IgD-negative memory B cell (primary cell): ENCODE measurements at regions not wholly inside any gene's neighbourhood (a gene's known extent, or its start where the extent isn't known, plus 50 kb on each side); places are given as distances from the start of the nearest gene placed in this dataset.

Source experiments
- H3K27ac Mint-ChIP-seq, 3 donors: one replicate each; pipeline ENCODE4 v1.8.0; 2020 to 2022; ENCODE audit warnings: mild to moderate bottlenecking in 3 of 3, mixed read lengths in 3 of 3, moderate library complexity in 1 of 3
- H3K27me3 Mint-ChIP-seq: one replicate; pipeline ENCODE4 v1.8.0; 2021; ENCODE audit warnings: mixed read lengths
- H3K36me3 Mint-ChIP-seq: one replicate; pipeline ENCODE4 v1.8.0; 2020; ENCODE audit warnings: mild to moderate bottlenecking, mixed read lengths
- H3K4me1 Mint-ChIP-seq, 3 donors: one replicate each; pipeline ENCODE4 v1.8.0; 2020 to 2022; ENCODE audit warnings: mixed read lengths in 3 of 3, mild to moderate bottlenecking in 1 of 3
- H3K4me3 Mint-ChIP-seq, 4 donors: one replicate each; pipeline ENCODE4 v1.8.0; 2020 to 2022; ENCODE audit warnings: mild to moderate bottlenecking in 4 of 4, mixed read lengths in 4 of 4, moderate library complexity in 3 of 4
- H3K9me3 Mint-ChIP-seq, 3 donors: one replicate each; pipeline ENCODE4 v1.8.0; 2020 to 2021; ENCODE audit warnings: mixed read lengths in 3 of 3, mild to moderate bottlenecking in 1 of 3

DNA sequence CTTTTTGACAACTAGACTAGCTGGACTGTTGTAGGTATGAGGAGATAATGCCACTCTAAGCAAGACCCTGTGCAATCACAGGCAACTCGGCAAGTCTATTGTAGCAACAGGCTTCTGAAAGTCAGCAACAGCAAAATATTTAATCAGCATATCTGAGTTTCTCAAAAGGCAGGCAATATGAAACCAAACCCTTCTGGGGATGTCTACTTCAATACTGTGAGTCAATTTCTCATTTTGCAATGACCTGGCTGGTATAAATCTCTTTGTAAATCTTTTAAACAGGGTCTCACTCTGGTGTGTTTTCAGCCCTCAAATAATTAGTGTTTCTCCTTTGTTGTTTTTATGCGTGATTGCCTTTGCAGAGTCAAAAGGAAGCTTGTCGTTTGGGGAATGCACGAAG, 1044.5 kb downstream of the NTRK3 start:
- Mint-ChIP-seq H3K36me3 (no peaks in the 10 kb centered on the region), H3K9me3 (peaks cover 0 to 10% (median 0%) of the 10 kb centered on the region in 3 donors), H3K4me3 (no peak overlapping the region), H3K27me3 (no peaks in the 10 kb centered on the region), H3K27ac (no peak overlapping the region), H3K4me1 (no peaks in the 10 kb centered on the region)

- Mint-ChIP-seq H3K36me3 (no peaks in the 10 kb centered on the region), H3K4me3 (no peak overlapping the region), H3K9me3 (peaks cover 0 to 6% (median 0%) of the 10 kb centered on the region in 3 donors), H3K27me3 (no peaks in the 10 kb centered on the region), H3K27ac (no peak overlapping the region), H3K4me1 (no peaks in the 10 kb centered on the region)
Measured at GRCh38 chr15:87211547-87211946, 1045.0 kb downstream of the NTRK3 start.

DNA sequence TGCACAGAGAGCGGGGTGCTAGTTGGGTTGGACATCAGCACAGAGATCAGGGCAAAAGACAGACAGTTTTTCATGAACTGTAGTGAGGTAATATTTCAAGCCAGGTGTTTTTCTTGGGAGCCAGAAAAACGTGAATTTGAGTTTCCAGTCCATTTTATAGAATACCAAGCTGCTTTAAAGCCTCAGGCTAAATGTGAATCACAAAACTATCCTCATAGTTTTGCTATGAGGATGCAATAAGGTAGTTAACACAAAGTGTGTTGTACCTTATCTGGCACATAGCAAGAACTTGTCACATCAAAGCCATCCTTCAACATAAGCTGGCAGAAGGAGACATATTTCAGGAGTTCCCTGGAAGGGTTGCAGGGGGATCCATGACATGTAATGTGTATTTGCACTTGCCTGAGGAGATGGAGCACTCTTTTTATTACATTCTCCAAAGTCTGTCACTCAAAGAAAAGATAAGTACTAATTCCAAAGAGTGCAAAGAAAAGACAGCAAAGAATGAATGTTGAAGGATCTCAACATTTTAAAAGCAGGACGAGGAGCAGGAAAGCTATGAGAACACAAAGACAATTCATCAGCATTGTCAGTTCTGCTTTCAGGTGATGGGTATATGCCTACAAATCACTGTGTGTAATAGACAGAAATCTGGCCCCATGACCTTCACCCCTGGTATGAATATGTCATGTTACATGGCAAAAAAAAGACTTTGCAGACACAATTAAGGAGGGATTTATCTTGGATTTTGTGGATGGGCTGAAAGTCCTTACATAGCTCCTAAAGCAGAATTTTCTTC, 1046.4 kb downstream of the NTRK3 start:
- Mint-ChIP-seq H3K4me3 (no peak overlapping the region), H3K9me3 (peaks cover 0 to 6% (median 0%) of the 10 kb centered on the region in 3 donors), H3K27ac (peak overlapping the region in 1 of 3 donors; percentile 74)

GRCh38 chr15:87207990-87208580, 1048.5 kb downstream of the NTRK3 start:
- H3K27me3 Mint-ChIP-seq, result no peaks in the 10 kb centered on the region
- H3K9me3 Mint-ChIP-seq, result peaks cover 0 to under 1% (median 0%) of the 10 kb centered on the region in 3 donors
- H3K4me1 Mint-ChIP-seq, result no peaks in the 10 kb centered on the region
- no peak overlapping the region for H3K4me3 Mint-ChIP-seq
- no peak overlapping the region for H3K27ac Mint-ChIP-seq
- no peaks in the 10 kb centered on the region for H3K36me3 Mint-ChIP-seq

More for the DNA sequence above, 1046.4 kb downstream of the NTRK3 start:
- Mint-ChIP-seq H3K4me1 (no peaks in the 10 kb centered on the region), H3K36me3 (no peaks in the 10 kb centered on the region), H3K27me3 (no peaks in the 10 kb centered on the region)

DNA sequence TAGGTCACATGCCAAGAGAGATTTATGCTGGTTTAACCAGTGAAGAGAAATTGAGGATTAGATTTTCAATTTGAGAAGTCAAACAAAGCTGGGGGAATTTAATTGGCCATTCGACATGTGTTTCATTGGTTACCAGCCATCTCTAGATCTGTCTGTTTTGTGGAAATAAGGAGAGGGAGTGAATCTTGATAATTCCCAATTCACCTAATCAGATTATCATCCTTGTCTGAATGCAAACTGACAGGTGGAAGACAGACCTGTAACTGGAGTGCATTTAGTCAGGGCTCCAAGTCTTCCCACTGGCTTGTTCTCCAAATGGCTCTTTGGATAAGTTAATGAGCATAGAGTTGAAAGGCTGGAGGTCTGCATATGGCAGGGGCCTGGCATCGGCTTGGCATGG, 1049.3 kb downstream of the NTRK3 start:
- Mint-ChIP-seq H3K4me1 (no peaks in the 10 kb centered on the region), H3K9me3 (no peaks in the 10 kb centered on the region), H3K27me3 (no peaks in the 10 kb centered on the region)

GRCh38 chr15:87201986-87202385, 1054.6 kb downstream of the NTRK3 start:
- H3K4me3 Mint-ChIP-seq, result no peak overlapping the region
- no peaks in the 10 kb centered on the region for H3K27me3 Mint-ChIP-seq
- no peak overlapping the region for H3K27ac Mint-ChIP-seq
- H3K9me3 Mint-ChIP-seq, result peaks cover 0 to 7% (median 4%) of the 10 kb centered on the region in 3 donors
- no peaks in the 10 kb centered on the region for H3K4me1 Mint-ChIP-seq
- H3K36me3 Mint-ChIP-seq, result no peaks in the 10 kb centered on the region

More for the DNA sequence above, 1049.3 kb downstream of the NTRK3 start:
- Mint-ChIP-seq H3K27ac (no peak overlapping the region), H3K4me3 (no peak overlapping the region), H3K36me3 (no peaks in the 10 kb centered on the region)

- H3K27me3 Mint-ChIP-seq, result no peaks in the 10 kb centered on the region
- no peak overlapping the region for H3K4me3 Mint-ChIP-seq
- H3K9me3 Mint-ChIP-seq, result peaks cover 0 to 7% (median 4%) of the 10 kb centered on the region in 3 donors
- H3K27ac Mint-ChIP-seq, result no peak overlapping the region
- H3K36me3 Mint-ChIP-seq, result no peaks in the 10 kb centered on the region
- no peaks in the 10 kb centered on the region for H3K4me1 Mint-ChIP-seq
Measured at GRCh38 chr15:87200149-87200548, 1056.4 kb downstream of the NTRK3 start.

DNA sequence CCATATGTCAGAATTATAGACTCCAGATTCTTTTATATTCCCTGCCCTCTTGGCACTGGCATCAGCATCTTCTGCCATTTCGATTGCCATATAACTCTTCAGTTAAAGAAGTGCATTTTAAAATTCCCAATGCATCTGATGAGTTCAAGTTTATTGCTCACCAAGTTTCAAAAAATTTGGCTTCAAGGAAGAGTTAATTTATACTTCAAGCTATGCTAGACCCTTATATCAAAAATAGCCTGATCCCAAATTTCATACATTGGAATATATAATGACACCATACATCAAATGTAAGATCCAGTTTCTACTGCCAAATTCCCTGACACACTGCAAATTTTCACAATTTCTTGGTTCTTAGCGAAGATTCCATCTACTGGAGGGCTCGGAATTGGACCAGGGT, 1058.6 kb downstream of the NTRK3 start:
- H3K9me3 Mint-ChIP-seq, result peaks cover 2 to 7% (median 7%) of the 10 kb centered on the region in 3 donors
- no peak overlapping the region for H3K4me3 Mint-ChIP-seq
- no peak overlapping the region for H3K27ac Mint-ChIP-seq
- no peaks in the 10 kb centered on the region for H3K36me3 Mint-ChIP-seq
- H3K27me3 Mint-ChIP-seq, result no peaks in the 10 kb centered on the region
- no peaks in the 10 kb centered on the region for H3K4me1 Mint-ChIP-seq

GRCh38 chr15:87196498-87196897, 1060.0 kb downstream of the NTRK3 start:
- no peaks in the 10 kb centered on the region for H3K36me3 Mint-ChIP-seq
- H3K4me3 Mint-ChIP-seq, result no peak overlapping the region
- no peak overlapping the region for H3K27ac Mint-ChIP-seq
- H3K4me1 Mint-ChIP-seq, result no peaks in the 10 kb centered on the region
- H3K9me3 Mint-ChIP-seq, result peaks cover 2 to 9% (median 7%) of the 10 kb centered on the region in 3 donors
- no peaks in the 10 kb centered on the region for H3K27me3 Mint-ChIP-seq

DNA sequence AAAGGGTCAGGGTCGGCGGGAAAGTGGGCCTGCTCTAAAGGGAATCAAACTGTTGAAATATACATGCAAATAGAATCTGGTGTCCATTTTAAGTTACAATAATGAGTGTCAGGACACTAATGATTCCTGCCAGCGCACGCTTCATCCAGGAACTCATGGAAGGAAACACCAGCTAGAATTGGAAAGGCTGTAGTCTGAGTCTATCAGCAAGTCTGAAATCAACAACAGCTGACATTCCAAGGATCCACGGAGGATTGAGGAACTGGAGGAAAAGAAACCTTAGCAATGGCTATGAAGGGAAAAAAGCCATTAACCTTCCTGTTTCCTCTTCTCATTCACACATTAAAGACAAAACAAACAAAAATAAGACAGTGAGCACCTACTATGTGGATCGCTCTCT, 1063.1 kb downstream of the NTRK3 start:
- Mint-ChIP-seq H3K9me3 (peaks cover 2 to 14% (median 3%) of the 10 kb centered on the region in 3 donors), H3K4me1 (peaks cover 0 to 4% (median 0%) of the 10 kb centered on the region in 3 donors), H3K36me3 (no peaks in the 10 kb centered on the region), H3K4me3 (no peak overlapping the region), H3K27me3 (no peaks in the 10 kb centered on the region), H3K27ac (no peak overlapping the region)

DNA sequence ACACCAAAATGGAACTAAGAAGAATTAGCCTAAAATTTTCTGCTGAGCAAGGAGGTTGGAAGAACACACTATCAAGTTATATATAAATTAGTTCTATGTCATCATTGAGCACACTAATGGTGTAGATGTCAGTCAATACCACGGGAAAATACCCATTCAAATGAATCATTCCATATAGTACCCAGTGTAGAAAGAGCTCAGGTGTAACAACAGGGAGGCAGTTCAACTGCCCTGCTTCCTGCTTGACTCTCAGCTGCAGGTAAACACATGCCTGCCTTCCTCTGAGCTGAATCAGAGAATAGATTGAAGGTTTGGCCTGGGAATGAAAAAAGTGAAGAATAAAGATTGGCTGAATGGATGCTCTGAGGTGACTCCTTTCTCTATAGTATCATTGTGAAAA, 1088.0 kb downstream of the AGBL1 start:
- Mint-ChIP-seq H3K4me3 (no peak overlapping the region), H3K36me3 (no peaks in the 10 kb centered on the region), H3K27me3 (no peaks in the 10 kb centered on the region), H3K27ac (no peak overlapping the region), H3K9me3 (peaks cover 0 to 6% (median 3%) of the 10 kb centered on the region in 3 donors), H3K4me1 (no peaks in the 10 kb centered on the region)

- H3K27ac Mint-ChIP-seq, result no peak overlapping the region
- no peak overlapping the region for H3K4me3 Mint-ChIP-seq
- H3K27me3 Mint-ChIP-seq, result no peaks in the 10 kb centered on the region
- H3K4me1 Mint-ChIP-seq, result no peaks in the 10 kb centered on the region
- no peaks in the 10 kb centered on the region for H3K36me3 Mint-ChIP-seq
- peaks cover 0 to 5% (median 3%) of the 10 kb centered on the region in 3 donors for H3K9me3 Mint-ChIP-seq
Measured at GRCh38 chr15:87167055-87167454, 1087.4 kb downstream of the AGBL1 start.

- H3K4me1 Mint-ChIP-seq, result no peaks in the 10 kb centered on the region
- H3K36me3 Mint-ChIP-seq, result no peaks in the 10 kb centered on the region
- H3K4me3 Mint-ChIP-seq, result no peak overlapping the region
- H3K27me3 Mint-ChIP-seq, result no peaks in the 10 kb centered on the region
- H3K9me3 Mint-ChIP-seq, result peaks cover 2 to 19% (median 7%) of the 10 kb centered on the region in 3 donors
- no peak overlapping the region for H3K27ac Mint-ChIP-seq
Measured at GRCh38 chr15:87155771-87156170, 1076.1 kb downstream of the AGBL1 start.

DNA sequence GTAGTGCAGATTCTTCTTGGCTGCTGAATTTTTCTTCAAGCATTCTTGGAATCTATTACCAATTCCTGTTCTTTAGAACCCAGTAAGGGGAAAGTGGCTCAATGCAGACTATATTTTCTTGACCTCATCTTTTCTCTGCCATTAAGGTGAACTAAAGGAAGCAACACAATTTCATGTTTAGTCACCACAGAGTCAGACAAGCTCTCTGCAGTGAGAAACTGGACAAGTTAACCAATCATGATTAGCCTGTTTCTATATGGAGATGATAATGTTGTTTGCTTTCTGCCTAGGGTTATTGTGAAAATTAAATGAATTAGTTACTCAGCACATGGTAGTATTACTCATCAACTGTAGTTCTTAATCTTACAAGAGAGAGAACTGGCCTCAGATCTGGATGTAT, 1075.1 kb downstream of the AGBL1 start:
- no peaks in the 10 kb centered on the region for H3K36me3 Mint-ChIP-seq
- no peak overlapping the region for H3K4me3 Mint-ChIP-seq
- peaks cover 2 to 19% (median 7%) of the 10 kb centered on the region in 3 donors for H3K9me3 Mint-ChIP-seq
- no peak overlapping the region for H3K27ac Mint-ChIP-seq
- no peaks in the 10 kb centered on the region for H3K4me1 Mint-ChIP-seq
- H3K27me3 Mint-ChIP-seq, result no peaks in the 10 kb centered on the region

DNA sequence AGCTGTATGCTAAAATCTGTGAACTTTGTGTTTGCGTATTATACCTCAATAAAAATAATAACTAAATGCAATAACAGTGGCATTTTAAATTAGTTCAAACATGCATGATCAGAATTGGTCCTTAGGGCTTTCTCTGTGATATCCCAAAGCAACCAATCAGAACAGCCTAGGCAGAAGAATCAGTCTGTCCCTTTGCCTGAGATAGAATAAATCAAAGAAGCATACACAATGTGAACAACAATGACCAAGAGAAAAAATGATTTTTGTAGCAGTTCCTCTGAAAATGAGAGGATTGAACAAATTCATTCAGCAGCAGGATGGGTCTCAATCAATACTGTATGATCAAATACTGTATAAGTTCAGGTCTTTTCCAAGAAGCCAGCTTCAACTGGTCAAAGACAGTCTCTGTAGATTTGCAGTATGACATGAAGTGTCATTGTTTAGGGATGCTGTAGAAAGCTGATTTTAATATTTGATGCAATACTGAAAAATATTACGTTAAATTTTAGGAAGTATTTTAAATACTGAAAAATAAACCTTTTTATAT, 1071.6 kb downstream of the AGBL1 start:
- H3K4me3 Mint-ChIP-seq, result no peak overlapping the region
- no peaks in the 10 kb centered on the region for H3K4me1 Mint-ChIP-seq
- H3K27ac Mint-ChIP-seq, result no peak overlapping the region
- H3K9me3 Mint-ChIP-seq, result peaks cover 2 to 23% (median 5%) of the 10 kb centered on the region in 3 donors
- no peaks in the 10 kb centered on the region for H3K36me3 Mint-ChIP-seq
- no peaks in the 10 kb centered on the region for H3K27me3 Mint-ChIP-seq
